ENCODE measurements at regions not wholly inside any gene's neighbourhood (a gene's known extent, or its start where the extent isn't known, plus 50 kb on each side); places are given as distances from the start of the nearest gene placed in this dataset.
"Not testable (repeated sequence)": the region's sequence is repeated elsewhere in the genome, so short reads cannot be mapped to it uniquely, and the experiment has no call there.

DNA sequence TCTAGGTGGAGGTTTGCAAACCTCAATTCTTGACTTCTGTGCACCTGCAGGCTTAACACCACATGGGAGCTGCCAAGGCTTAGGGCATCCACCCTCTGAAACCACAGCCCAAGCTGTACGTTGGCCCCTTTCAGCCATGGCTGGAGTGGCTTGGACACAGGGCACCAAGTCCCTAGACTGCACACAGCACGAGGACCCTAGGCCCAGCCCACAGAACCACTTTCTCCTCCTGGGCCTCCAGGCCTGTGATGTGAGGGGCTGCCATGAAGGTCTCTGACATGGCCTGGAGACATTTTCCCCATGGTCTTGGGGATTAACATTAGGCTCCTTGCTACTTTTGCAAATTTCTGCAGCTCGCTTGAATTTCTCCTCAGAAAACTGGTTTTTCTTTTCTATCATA is 947.9 kb downstream of the TTLL7 start:
- TF ChIP-seq POLR2AphosphoS5, CTCF (IDR thresholded peaks at IDR 0.05): not testable (repeated sequence)

Data from suprapubic skin (tissue), 3 donors.